LoVo (cell line): ENCODE measurements at regions not wholly inside any gene's neighbourhood (a gene's known extent, or its start where the extent isn't known, plus 50 kb on each side); places are given as distances from the start of the nearest gene placed in this dataset.

ENCODE experiments used
- DNase-seq: peaks from one replicate; pipeline ENCODE4 v3.0.0-alpha.2; 2016; ENCODE audit warnings: low spot score

DNA sequence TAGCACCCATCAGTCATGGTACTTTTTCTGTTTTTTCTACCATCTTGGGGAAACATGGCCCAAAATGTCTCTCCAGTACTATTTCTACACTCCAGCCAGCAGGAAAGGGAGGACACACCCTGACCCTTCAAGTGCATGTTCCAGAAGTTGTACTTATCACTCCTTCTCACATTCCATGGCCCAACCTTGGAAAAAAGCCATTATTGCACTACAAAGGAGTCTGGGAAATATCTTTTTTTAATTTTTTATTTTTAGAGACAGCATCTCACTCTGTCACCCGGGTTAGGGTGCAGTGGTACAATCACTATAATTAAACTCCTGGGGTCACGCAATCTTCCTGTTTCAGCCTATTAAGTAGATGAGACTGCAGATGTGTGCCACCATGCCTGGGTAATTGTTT is 100.0 kb upstream of the PPP2R3A start:
- no peak for DNase-seq

DNA sequence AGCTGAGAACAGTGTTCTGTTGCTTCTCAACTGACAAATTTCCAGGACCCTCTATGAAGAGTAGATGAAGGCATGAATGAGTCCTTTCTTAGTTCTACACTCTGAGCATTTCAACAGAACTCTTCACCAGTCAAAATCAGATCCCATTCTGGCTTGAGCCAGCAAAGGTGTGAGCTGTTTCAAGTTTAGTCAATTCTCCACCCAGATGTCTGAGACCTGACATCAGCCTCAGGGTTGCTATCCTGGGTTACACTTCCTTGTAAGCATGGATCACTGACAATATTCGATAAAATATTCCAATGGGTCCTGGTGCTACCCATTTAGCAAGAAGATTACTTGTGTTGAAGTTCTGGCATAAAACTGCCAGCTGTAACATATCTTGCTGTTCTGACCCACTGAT is 97.6 kb upstream of the PPP2R3A start:
- no peak for DNase-seq

- DNase-seq, result no peak
Measured at GRCh38 chr3:135868801-135869200, 96.7 kb upstream of the PPP2R3A start.

GRCh38 chr3:135869439-135870105 is 96.0 kb upstream of the PPP2R3A start:
- peak; percentile 5 for DNase-seq

DNA sequence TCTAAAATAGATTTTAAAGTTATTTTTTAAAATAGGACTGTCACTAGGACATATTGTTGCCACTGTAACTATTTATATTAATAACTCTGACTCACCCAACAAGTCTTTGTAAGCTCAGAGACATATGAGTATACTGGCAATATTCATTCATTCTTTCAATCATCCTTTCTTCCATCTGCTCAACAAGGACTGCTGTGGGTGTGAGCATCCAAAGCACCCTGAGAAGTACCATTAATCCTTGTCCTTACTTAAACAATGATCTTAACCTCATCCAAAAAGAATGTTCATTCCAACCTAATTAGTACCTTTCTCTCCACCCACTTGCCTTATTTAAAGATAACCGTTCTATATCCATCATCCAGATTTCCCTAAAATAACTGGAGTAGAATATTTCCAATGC is 94.2 kb upstream of the PPP2R3A start:
- no peak for DNase-seq

- DNase-seq, result no peak
Measured at GRCh38 chr3:135874035-135874434, 91.5 kb upstream of the PPP2R3A start.

- no peak for DNase-seq
Measured at GRCh38 chr3:135878501-135878900, 87.0 kb upstream of the PPP2R3A start.

- no peak for DNase-seq
Measured at GRCh38 chr3:135885885-135886284, 79.6 kb upstream of the PPP2R3A start.

DNA sequence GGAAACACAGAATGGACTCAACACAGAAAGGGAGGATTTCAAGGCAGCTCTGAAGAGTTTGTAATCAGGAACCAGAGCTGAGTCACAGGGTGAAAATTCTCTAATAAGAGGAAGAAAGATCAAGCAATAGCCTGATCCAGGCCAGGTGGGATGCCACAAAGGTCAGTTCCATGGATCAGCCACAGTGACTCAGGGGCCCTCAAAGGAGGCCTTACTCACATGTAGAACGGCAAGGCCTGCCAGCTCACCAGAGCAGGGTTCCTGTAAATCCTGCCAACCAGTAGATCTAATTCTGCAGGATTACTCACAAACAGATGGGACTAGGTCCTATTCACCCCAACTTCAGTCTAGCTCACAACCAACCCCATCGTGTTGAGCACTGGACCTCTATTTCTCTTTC is 78.3 kb upstream of the PPP2R3A start:
- DNase-seq, result peak; percentile 37

DNA sequence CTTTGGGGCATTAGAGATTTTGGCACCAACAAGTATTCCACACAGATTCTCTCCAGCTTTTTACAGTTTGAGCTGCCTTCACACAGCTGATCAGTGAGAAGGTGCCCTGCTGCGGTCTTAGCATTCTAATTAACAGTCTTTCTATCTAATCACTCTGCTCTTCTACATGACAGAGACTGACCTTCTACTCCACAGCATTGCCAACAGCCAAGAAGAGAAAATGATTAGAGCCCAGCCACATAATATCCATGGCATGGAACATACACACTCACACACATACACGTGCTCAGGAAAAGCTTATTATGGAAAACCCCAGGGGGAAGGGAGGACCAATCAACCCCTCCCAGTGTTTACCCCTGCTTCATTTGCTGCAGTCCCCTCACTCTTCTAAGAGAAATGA is 76.1 kb upstream of the PPP2R3A start:
- DNase-seq, result no peak

DNA sequence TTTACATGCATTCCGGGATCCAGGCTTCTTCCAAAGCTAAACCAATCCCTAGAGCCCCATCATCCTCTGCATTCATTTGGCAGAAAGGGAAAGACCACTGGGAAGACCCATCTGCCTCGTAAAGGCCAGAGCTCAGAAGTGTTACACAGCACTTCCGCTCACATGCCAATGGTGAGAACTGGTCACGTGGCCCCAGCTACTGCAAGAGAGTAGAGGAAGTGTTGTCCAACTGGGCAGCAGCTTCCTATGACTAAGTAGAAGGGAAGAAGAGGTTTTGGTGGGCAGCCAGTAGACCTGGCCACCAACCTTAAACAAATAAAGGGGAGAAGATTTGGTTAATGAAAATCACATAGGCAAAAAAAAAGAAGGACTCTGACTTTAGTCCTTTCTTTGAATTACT is 74.4 kb upstream of the PPP2R3A start:
- no peak for DNase-seq

- peak; percentile 71 for DNase-seq
Measured at GRCh38 chr3:135895106-135895733, 70.3 kb upstream of the PPP2R3A start.

- no peak for DNase-seq
Measured at GRCh38 chr3:135895734-135896121, 69.8 kb upstream of the PPP2R3A start.

- DNase-seq, result no peak
Measured at GRCh38 chr3:135896613-135897012, 68.9 kb upstream of the PPP2R3A start.

DNA sequence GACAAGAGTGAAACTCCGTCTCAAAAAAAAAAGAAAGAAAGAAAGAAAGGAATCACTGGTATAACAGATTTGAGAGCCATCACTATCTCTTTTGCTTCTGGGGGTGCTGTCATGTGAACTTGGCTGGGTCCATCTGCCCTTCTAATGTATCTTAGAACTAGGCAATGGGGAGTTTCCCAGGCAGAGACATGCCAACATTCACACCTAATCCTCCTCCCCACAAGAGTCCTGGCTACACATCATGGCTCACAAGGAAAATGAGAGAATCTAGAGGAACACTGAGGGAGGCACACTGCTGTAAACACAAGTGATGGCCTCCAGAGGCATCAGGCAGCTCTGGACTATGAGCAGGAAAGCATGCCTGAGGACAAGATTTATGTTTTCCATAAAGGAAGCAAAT is 67.8 kb upstream of the PPP2R3A start:
- no peak for DNase-seq

DNA sequence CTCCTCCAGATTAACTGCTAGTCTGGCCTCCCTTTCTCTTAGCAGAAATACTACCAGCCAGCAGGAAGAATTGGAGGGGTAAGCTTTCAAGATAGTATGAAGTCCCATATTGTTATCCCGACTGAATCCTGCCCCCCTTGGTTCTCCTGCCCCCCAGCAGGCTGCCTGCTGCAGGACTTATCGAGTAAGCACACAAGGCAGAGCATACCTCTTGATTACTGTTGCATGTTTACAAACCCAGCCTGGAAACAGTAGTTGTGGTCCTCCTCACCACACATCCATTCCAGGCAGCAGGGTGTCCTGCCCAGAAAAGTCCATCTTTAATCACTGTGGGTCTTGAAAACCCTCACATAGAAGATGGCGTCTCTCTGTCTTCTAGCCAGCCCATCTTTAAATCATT is 66.8 kb upstream of the PPP2R3A start:
- no peak for DNase-seq

DNA sequence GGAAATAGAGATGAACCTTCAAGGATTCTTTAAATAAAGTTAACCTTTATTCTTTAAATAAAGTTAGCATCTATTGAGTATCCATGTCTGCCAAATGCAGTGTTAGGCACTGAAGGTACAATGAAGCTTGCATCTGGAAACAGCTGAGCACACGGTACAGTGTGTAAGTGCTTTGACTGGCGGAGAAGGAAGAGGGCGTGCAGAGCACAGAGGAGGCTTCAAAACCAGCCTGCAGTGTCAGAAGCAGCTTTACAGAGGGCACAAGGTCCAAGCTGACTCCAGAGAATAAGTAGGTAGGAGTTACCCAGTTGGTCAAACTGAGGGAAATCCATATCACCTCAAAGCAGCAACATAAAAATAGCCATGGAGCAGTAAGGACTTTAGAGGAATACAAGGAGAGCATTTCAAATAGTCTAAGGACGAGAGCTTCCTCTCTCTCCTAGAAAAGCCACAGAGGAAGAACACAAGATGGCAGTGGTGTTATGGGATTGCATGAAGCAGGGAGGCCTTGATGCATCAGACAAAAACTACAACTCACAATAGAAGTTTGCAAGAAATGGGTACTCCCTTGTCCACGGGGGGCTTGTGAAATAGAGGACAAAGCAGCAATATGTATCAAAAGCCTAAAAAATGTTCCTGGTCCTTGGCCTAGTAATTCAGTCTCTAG is 60.3 kb upstream of the PPP2R3A start:
- no peak for DNase-seq

DNA sequence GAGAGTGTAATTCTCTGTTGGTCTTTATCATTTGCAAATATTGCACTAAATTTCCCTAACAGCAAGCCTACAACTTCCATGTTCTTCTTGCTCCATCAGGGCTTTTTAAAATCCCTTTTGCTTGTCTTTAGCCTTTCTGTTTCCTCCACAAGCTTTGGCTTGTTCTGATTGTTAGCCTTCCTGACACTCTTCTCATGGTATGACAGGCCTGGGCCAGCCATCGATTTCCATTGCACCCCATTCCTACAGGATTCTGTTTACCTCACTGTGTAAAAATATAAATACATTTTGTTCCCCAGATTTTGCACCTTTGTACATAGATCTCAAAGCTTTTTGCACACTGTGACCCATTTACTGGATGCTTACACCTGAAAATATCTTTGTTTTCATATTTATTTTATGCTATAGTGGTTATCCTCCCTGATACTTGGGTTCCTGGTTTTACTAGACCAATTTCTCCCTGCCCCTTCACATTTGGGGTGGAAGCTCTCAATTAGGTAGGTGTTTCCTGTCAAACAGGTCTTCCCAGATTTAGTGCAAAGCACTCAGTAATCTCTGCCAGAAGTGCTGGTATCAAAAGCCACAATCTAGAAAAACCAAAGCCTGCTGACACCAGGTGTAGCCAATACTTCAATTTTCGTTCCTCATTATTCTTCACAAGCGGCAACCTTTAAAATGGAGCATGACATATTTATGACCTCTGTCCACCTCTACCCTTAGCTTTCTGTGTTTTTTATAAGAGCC is 57.9 kb upstream of the PPP2R3A start:
- no peak for DNase-seq

DNA sequence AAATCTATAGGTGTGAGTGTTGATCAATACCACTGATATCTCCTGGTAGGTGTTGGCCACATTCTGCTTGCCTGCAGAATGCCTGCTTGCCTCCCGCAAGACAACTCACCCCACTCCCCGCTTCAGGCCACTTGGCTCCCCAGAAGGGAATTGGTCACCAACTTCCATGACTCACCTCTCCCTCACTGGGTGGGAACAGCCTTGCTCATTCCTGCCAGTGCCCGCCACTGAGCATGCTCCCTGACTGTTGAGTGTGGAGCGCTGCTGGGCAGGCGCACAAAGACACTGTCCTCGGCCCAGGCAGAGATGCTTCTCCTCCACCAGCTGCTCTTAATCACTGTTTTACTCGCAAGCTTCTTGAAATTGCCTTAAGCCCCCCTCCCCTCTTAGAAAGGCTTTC is 57.3 kb upstream of the PPP2R3A start:
- DNase-seq, result no peak

- no peak for DNase-seq
Measured at GRCh38 chr3:135908737-135909136, 56.8 kb upstream of the PPP2R3A start.

- no peak for DNase-seq
Measured at GRCh38 chr3:135911110-135911509, 54.4 kb upstream of the PPP2R3A start.

DNA sequence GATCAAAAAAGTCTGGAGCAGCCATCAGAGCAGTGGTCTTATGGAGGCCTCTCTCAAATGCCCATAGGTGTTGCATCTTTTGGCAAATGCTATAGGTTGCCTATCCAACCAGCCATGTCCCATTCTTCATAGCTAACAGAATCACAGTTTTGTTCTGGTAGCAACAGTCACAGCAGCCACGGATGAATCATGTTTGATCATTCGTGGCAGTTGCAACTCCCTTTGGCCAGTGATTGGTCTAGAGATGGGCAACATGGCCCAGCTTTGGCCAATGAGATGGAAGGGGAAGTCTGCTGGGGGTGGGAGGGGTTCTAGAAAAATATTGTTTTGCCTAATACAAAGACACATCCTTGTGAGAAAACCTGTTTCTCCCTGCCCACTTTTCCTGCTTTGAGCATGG is 50.3 kb upstream of the PPP2R3A start:
- DNase-seq, result no peak
